SU-DHL-6 (cell line): ENCODE measurements at regions not wholly inside any gene's neighbourhood (a gene's known extent, or its start where the extent isn't known, plus 50 kb on each side); places are given as distances from the start of the nearest gene placed in this dataset.
A peak's percentile ranks its signal among the peaks of the same experiment; 100 is the strongest.

Experiments used
- H2AFZ ChIP-seq: fragments of 200-600 bp; sonication (generic); 2 replicates; pipeline ENCODE4 v1.6.1; 2014; ENCODE audit warnings: low read depth, mild to moderate bottlenecking, moderate library complexity, mixed read lengths, antibody characterized with exemption, low read length; ENCODE audit not compliant: severe bottlenecking
- H3F3A ChIP-seq: fragments of 200-600 bp; shearing (Covaris generic); 2 replicates; pipeline ENCODE4 v1.6.0; 2016; ENCODE audit warnings: antibody characterized with exemption, mild to moderate bottlenecking; ENCODE audit not compliant: insufficient read depth
- H3K27ac ChIP-seq: fragments of 200-600 bp; sonication (generic); 2 replicates; pipeline ENCODE4 v1.5.1; 2016; ENCODE audit warnings: low read depth, mild to moderate bottlenecking, low read length, moderate library complexity, mixed read lengths
- H3K27me3 ChIP-seq: fragments of 200-600 bp; sonication (generic), shearing (Covaris generic); 2 replicates; pipeline ENCODE4 v1.6.0; 2014; ENCODE audit warnings: mild to moderate bottlenecking, low read length
- H3K36me3 ChIP-seq: fragments of 200-600 bp; sonication (generic); 2 replicates; pipeline ENCODE4 v1.6.1; 2014; ENCODE audit warnings: mild to moderate bottlenecking, low read length, mixed read lengths
- H3K4me2 ChIP-seq: fragments of 300-600, 200-600 bp; shearing (Covaris generic), sonication (generic); 2 replicates; pipeline ENCODE4 v1.6.0; 2014; ENCODE audit warnings: low read length, low read depth, mild to moderate bottlenecking; ENCODE audit not compliant: poor library complexity, severe bottlenecking
- H3K4me3 ChIP-seq: fragments of 200-600 bp; sonication (generic); 2 replicates; pipeline ENCODE4 v1.5.1; 2014; ENCODE audit warnings: antibody characterized with exemption, low read length, mild to moderate bottlenecking, mixed read lengths; ENCODE audit not compliant: insufficient read depth, poor library complexity, severe bottlenecking
- H3K79me2 ChIP-seq: fragments of 200-600 bp; sonication (generic); 2 replicates; pipeline ENCODE4 v1.6.1; 2014; ENCODE audit warnings: mild to moderate bottlenecking, low read length, moderate library complexity; ENCODE audit not compliant: insufficient read depth
- H3K9ac ChIP-seq: fragments of 200-600 bp; sonication (generic); 2 replicates; pipeline ENCODE4 v1.7.0; 2014; ENCODE audit warnings: mild to moderate bottlenecking, low read length
- H3K9me2 ChIP-seq: fragments of 200-600 bp; sonication (generic); replicated peaks from 2 replicates; pipeline ENCODE4 v1.6.1; 2014; ENCODE audit warnings: low read length; ENCODE audit not compliant: insufficient read depth
- H3K9me3 ChIP-seq: fragments of 200-600 bp; sonication (generic); 2 replicates; pipeline ENCODE4 v1.6.1; 2014; ENCODE audit warnings: low read length, mixed read lengths; ENCODE audit not compliant: insufficient read depth
- H4K20me1 ChIP-seq: fragments of 200-600 bp; sonication (generic); 2 replicates; pipeline ENCODE4 v1.6.1; 2014; ENCODE audit warnings: low read depth, mild to moderate bottlenecking, antibody characterized with exemption, low read length, moderate library complexity, mixed read lengths
- EZH2phosphoT487 ChIP-seq: fragments of 200-600 bp; sonication (generic), shearing (Covaris generic); conservative IDR thresholded peaks from 2 replicates; pipeline ENCODE4 v1.6.1; 2018; ENCODE audit warnings: mild to moderate bottlenecking, antibody characterized with exemption, low read length, moderate library complexity, mixed read lengths
- TF ChIP-seq, protein P1 (sequence below): fragments of 200-600 bp; sonication (generic); IDR thresholded peaks from one replicate; pipeline ENCODE4 v1.5.1; 2017; ENCODE audit warnings: antibody characterized with exemption, mild to moderate bottlenecking, low read length, moderate library complexity; ENCODE audit not compliant: insufficient read depth, poor library complexity, severe bottlenecking

DNA sequence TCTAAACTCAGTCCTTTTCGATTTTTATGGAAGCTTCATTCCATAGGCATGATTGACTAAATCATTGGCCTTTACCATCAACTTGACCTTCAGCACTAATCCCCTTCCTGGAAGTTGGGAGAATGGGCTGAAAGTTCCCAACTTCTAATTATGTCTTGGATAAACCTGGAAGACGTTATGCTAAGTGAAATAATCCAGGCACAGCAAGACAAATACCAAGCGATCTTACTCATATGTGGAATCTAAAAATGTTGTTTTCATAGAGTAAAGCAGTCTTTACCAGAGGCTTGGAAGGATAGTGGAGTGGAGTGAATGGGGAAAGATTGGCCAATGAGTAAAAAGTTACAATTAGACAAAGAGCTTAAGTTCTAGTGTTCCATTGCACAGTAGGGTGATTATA, 1453.2 kb downstream of the PLA2G4A start:
- Histone ChIP-seq H3F3A (no peaks in the 10 kb centered on the region), H3K9ac (no peak overlapping the region), H3K9me2 (no peaks in the 10 kb centered on the region), H3K79me2 (no peaks in the 10 kb centered on the region), H4K20me1 (no peaks in the 10 kb centered on the region), H2AFZ (no peak overlapping the region), H3K4me2 (no peak overlapping the region), H3K27me3 (no peaks in the 10 kb centered on the region), H3K27ac (no peak overlapping the region), H3K36me3 (no peaks in the 10 kb centered on the region), H3K9me3 (no peaks in the 10 kb centered on the region), H3K4me3 (no peak overlapping the region)
- TF ChIP-seq, protein P1, sequence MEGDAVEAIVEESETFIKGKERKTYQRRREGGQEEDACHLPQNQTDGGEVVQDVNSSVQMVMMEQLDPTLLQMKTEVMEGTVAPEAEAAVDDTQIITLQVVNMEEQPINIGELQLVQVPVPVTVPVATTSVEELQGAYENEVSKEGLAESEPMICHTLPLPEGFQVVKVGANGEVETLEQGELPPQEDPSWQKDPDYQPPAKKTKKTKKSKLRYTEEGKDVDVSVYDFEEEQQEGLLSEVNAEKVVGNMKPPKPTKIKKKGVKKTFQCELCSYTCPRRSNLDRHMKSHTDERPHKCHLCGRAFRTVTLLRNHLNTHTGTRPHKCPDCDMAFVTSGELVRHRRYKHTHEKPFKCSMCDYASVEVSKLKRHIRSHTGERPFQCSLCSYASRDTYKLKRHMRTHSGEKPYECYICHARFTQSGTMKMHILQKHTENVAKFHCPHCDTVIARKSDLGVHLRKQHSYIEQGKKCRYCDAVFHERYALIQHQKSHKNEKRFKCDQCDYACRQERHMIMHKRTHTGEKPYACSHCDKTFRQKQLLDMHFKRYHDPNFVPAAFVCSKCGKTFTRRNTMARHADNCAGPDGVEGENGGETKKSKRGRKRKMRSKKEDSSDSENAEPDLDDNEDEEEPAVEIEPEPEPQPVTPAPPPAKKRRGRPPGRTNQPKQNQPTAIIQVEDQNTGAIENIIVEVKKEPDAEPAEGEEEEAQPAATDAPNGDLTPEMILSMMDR = no peak
- TF ChIP-seq EZH2phosphoT487 = no peak

DNA sequence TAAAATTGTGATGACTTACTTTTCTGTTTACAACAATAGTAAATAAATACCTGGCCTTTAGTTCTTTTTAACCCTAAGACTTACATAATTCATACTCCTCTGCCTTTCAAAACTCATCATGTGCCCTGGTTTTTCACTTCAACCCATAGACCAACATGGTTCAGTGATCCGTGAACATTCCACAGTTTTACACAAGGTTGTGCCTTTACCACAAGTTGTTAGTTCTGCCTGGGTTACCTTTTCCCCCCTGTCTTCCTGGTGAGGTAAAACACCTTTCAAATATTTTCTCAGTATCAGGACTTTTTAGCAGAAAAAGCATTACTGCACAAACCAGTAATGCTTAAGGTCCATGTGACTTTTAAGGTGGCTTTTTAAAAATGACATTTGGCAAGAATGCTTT, 1466.4 kb downstream of the PLA2G4A start:
- Histone ChIP-seq H2AFZ (peak overlapping the region; percentile 36), H3K4me2 (no peak overlapping the region), H3F3A (no peaks in the 10 kb centered on the region), H3K9me2 (no peaks in the 10 kb centered on the region), H3K36me3 (no peaks in the 10 kb centered on the region), H3K4me3 (no peak overlapping the region), H3K9ac (no peak overlapping the region), H3K79me2 (no peaks in the 10 kb centered on the region), H3K9me3 (no peaks in the 10 kb centered on the region), H3K27me3 (no peaks in the 10 kb centered on the region), H3K27ac (no peak overlapping the region), H4K20me1 (no peaks in the 10 kb centered on the region)
- no peak for TF ChIP-seq EZH2phosphoT487
- TF ChIP-seq, protein P1 = no peak

DNA sequence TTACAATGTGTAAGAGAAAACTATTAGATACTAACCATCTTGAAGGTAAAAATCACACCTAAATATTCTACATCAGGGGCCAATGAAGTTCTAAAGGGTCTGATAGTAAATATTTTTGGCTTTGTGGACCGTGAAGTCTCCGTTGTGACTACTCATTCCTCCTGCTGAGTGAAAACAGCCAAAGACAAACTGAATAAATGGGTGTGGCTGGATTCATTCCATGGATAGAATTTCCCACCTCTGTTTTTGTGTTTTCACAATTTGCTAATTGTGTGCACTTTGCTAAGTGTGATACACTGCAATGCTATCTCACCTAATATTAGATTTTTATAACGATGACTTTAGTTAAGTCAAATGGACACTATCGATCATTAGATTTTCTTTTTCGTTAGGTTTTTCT, 1474.0 kb downstream of the PLA2G4A start:
- Histone ChIP-seq H3F3A (no peaks in the 10 kb centered on the region), H3K9me3 (no peaks in the 10 kb centered on the region), H3K79me2 (no peaks in the 10 kb centered on the region), H3K27me3 (no peaks in the 10 kb centered on the region), H3K9ac (no peak overlapping the region), H3K4me2 (no peak overlapping the region), H3K36me3 (no peaks in the 10 kb centered on the region), H2AFZ (no peak overlapping the region), H3K9me2 (no peaks in the 10 kb centered on the region), H3K27ac (no peak overlapping the region), H4K20me1 (no peaks in the 10 kb centered on the region), H3K4me3 (no peak overlapping the region)
- TF ChIP-seq EZH2phosphoT487 = no peak
- TF ChIP-seq, protein P1 = no peak

DNA sequence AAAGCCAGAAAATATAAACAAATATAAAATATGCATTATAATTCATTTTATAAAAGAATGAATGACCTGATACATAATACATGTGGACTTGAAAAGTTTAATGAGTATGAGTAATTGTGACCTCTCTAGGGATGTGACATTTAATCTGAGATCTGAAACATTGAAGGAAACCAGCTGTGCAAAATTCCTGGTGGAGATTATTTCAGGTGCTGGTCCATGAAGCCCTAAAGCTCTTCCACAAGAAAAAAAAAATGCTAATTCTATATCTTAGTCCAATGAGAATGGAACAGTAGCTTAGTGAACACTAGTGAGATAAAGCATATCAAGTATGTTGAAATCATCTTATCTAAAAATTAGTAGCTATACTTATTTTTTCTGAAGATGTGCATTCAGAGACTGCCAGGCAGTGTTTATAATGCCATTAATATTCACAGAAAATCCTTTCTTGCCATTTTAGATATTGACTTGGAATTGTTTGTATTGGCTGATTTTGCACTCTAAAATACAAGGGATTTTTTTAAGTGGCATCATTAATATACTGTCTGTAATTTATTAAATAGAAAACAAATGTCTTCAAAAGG, 1485.9 kb downstream of the PLA2G4A start:
- Histone ChIP-seq H3K4me3 (no peak overlapping the region), H2AFZ (no peak overlapping the region), H3K27me3 (no peaks in the 10 kb centered on the region), H3K9ac (no peak overlapping the region), H3K9me2 (no peaks in the 10 kb centered on the region), H3K79me2 (no peaks in the 10 kb centered on the region), H3K36me3 (no peaks in the 10 kb centered on the region), H3K4me2 (no peak overlapping the region), H3K27ac (no peak overlapping the region), H4K20me1 (no peaks in the 10 kb centered on the region), H3F3A (no peaks in the 10 kb centered on the region), H3K9me3 (no peaks in the 10 kb centered on the region; the same call in 1 of the 2 replicates)
- TF ChIP-seq, protein P1 = no peak
- no peak for TF ChIP-seq EZH2phosphoT487
